ENCODE measurements at regions not wholly inside any gene's neighbourhood (a gene's known extent, or its start where the extent isn't known, plus 50 kb on each side); places are given as distances from the start of the nearest gene placed in this dataset.

GRCh38 chr14:101502761-101503392 is 58.4 kb upstream of the DIO3 start:
- no peak overlapping the region for H3K27ac Mint-ChIP-seq
- no peaks in the 10 kb centered on the region for H3K4me1 Mint-ChIP-seq
- H3K4me3 Mint-ChIP-seq, result no peak overlapping the region
- intact Hi-C loops (cut with micrococcal nuclease), result no loop called here
- no peaks in the 10 kb centered on the region for H3K36me3 Mint-ChIP-seq
- Histone ChIP-seq H3K9ac (ENCODE audit: insufficient read depth, low read length, poor library complexity, severe bottlenecking) (no peak overlapping the region), H3K36me3 (replicated peaks in 1 of 2; ENCODE audit: control insufficient read depth in 1 of 2, insufficient read depth in 2 of 2, low read length in 2 of 2) (no peaks in the 10 kb centered on the region), H4K20me1 (ENCODE audit: insufficient read depth, low read length) (no peaks in the 10 kb centered on the region), H3K79me2 (ENCODE audit: insufficient read depth, low read length) (no peaks in the 10 kb centered on the region), H3K27ac (ENCODE audit: low read depth in 1 of 2, low read length in 2 of 2) (no peak overlapping the region), H3K4me1 (ENCODE audit: control insufficient read depth in 1 of 2, insufficient read depth in 2 of 2, low read length in 2 of 2) (no peaks in the 10 kb centered on the region), H3K9me3 (replicated peaks in 1 of 2; ENCODE audit: control insufficient read depth in 1 of 2, insufficient read depth in 1 of 2, low read length in 2 of 2) (peaks cover 0 to 4% of the 10 kb centered on the region in 2 donors), H3K4me2 (replicated peaks; ENCODE audit: extremely low read depth, low read length, poor library complexity, severe bottlenecking) (no peak overlapping the region), H3K27me3 (ENCODE audit: control insufficient read depth in 2 of 2, insufficient read depth in 2 of 2, low read length in 2 of 2) (peaks cover 0 to 3% of the 10 kb centered on the region in 2 donors), H3K4me3 (replicated peaks in 1 of 3; ENCODE audit: low read depth in 2 of 3, low read length in 3 of 3) (no peak overlapping the region), H2AFZ (ENCODE audit: insufficient read depth, low read depth, low read length, poor library complexity, severe bottlenecking) (no peak overlapping the region)
- DNase-seq, result no peak
- peaks cover 11 to 13% (median 11%) of the 10 kb centered on the region in 3 donors for H3K27me3 Mint-ChIP-seq (ENCODE audit: low read depth in 3 of 3)
- H3K9me3 Mint-ChIP-seq, result peaks cover 0 to 11% (median 0%) of the 10 kb centered on the region in 7 donors
- TF ChIP-seq CTCF (IDR thresholded peaks at IDR 0.05), result no peak
- 96% methylated on average over 17 of the region's 18 CpGs for WGBS (ENCODE audit: insufficient coverage)

- Mint-ChIP-seq H3K27me3 (ENCODE audit: low read depth in 3 of 3) (peaks cover 11 to 13% (median 11%) of the 10 kb centered on the region in 3 donors), H3K9me3 (peaks cover 0 to 9% (median 0%) of the 10 kb centered on the region in 7 donors), H3K27ac (no peak overlapping the region), H3K4me1 (no peaks in the 10 kb centered on the region), H3K4me3 (no peak overlapping the region), H3K36me3 (no peaks in the 10 kb centered on the region)
- intact Hi-C loops (cut with micrococcal nuclease), result no loop called here
- Histone ChIP-seq H3K4me2 (replicated peaks; ENCODE audit: extremely low read depth, low read length, poor library complexity, severe bottlenecking) (no peak overlapping the region), H3K27me3 (ENCODE audit: control insufficient read depth in 2 of 2, insufficient read depth in 2 of 2, low read length in 2 of 2) (peaks cover 0 to 3% of the 10 kb centered on the region in 2 donors), H3K27ac (ENCODE audit: low read depth in 1 of 2, low read length in 2 of 2) (no peak overlapping the region), H4K20me1 (ENCODE audit: insufficient read depth, low read length) (no peaks in the 10 kb centered on the region), H3K4me1 (ENCODE audit: control insufficient read depth in 1 of 2, insufficient read depth in 2 of 2, low read length in 2 of 2) (no peaks in the 10 kb centered on the region), H3K9me3 (replicated peaks in 1 of 2; ENCODE audit: control insufficient read depth in 1 of 2, insufficient read depth in 1 of 2, low read length in 2 of 2) (peaks cover 0 to 4% of the 10 kb centered on the region in 2 donors), H3K79me2 (ENCODE audit: insufficient read depth, low read length) (no peaks in the 10 kb centered on the region), H3K9ac (ENCODE audit: insufficient read depth, low read length, poor library complexity, severe bottlenecking) (no peak overlapping the region), H3K4me3 (replicated peaks in 1 of 3; ENCODE audit: low read depth in 2 of 3, low read length in 3 of 3) (no peak overlapping the region), H2AFZ (ENCODE audit: insufficient read depth, low read depth, low read length, poor library complexity, severe bottlenecking) (no peak overlapping the region), H3K36me3 (replicated peaks in 1 of 2; ENCODE audit: control insufficient read depth in 1 of 2, insufficient read depth in 2 of 2, low read length in 2 of 2) (no peaks in the 10 kb centered on the region)
- TF ChIP-seq CTCF (IDR thresholded peaks at IDR 0.05), result no peak
- WGBS (ENCODE audit: insufficient coverage), result 94% methylated on average over 14 of the region's 14 CpGs
- no peak for DNase-seq
These were observed 57.7 kb upstream of the DIO3 start for GRCh38 chr14:101503431-101504095.

All from CD14-positive monocyte (primary cell).